Kidney (tissue), 13 donors: ENCODE measurements at regions not wholly inside any gene's neighbourhood (a gene's known extent, or its start where the extent isn't known, plus 50 kb on each side); places are given as distances from the start of the nearest gene placed in this dataset.

ENCODE experiments used
- DNase-seq, 5 donors: peaks; one replicate each; pipeline ENCODE4 v3.0.0-alpha.2; 2013 to 2020
- FAIRE-seq: peaks from 2 replicates; lab custom pipeline; 2012; peaks lifted over from hg19 to GRCh38; lab: Jason Lieb, UNC
- H3K27ac ChIP-seq, 2 donors: one replicate each; pipeline ENCODE4 v1.7.0; 2013; ENCODE audit warnings: low read depth in 2 of 2, low read length in 2 of 2, inconsistent platforms in 1 of 2
- H3K27me3 ChIP-seq: one replicate; pipeline ENCODE4 v1.7.1; 2013; ENCODE audit warnings: low read length, inconsistent platforms; ENCODE audit not compliant: control insufficient read depth, insufficient read depth
- H3K36me3 ChIP-seq, 3 donors: one replicate each; pipeline versions ENCODE4 v1.7.0 to v1.7.1; 2013; ENCODE audit warnings: low read length in 3 of 3, control low read depth in 1 of 3, inconsistent platforms in 1 of 3; ENCODE audit not compliant: insufficient read depth in 3 of 3, control insufficient read depth in 2 of 3
- H3K4me1 ChIP-seq, 3 donors: one replicate each; pipeline versions ENCODE4 v1.7.0 to v1.7.1; 2013; ENCODE audit warnings: low read length in 3 of 3, inconsistent platforms in 1 of 3, low read depth in 1 of 3; ENCODE audit not compliant: control insufficient read depth in 2 of 3, insufficient read depth in 2 of 3
- H3K4me3 ChIP-seq, 3 donors: one replicate each; pipeline versions ENCODE4 v1.7.0 to v1.8.1; 2013; ENCODE audit warnings: low read length in 3 of 3, control low read depth in 1 of 3, inconsistent platforms in 1 of 3
- H3K9ac ChIP-seq, 3 donors: one replicate each; pipeline versions ENCODE4 v1.7.0 to v1.7.1; 2013; ENCODE audit warnings: low read length in 3 of 3, control low read depth in 1 of 3, inconsistent platforms in 1 of 3
- H3K9me3 ChIP-seq, 3 donors: one replicate each; pipeline versions ENCODE4 v1.7.0 to v1.7.1; 2013; ENCODE audit warnings: low read length in 3 of 3, control low read depth in 1 of 3, inconsistent platforms in 1 of 3; ENCODE audit not compliant: control insufficient read depth in 2 of 3, insufficient read depth in 1 of 3
- CTCF ChIP-seq: IDR thresholded peaks from 3 replicates; pipeline ENCODE4 v1.5.1; 2012; ENCODE audit warnings: mild to moderate bottlenecking, moderate library complexity, borderline replicate concordance; ENCODE audit not compliant: insufficient read depth; ENCODE audit errors: extremely low read depth
- intact Hi-C: fragments of 100-400 bp; cut with DNase I; formaldehyde crosslinking; loops from one replicate; pipeline ENCODE4 v1.11.1; 2022
- donor health status: control.
- donor health status: control.
- donor health status: control.
- donor health status: control.
- donor health status: control.
- donor health status: DM: yes; HTN: yes; CAD: no.
- donor health status: Normal renal cell carcinoma (clear cell type).

GRCh38 chr5:125325488-125326149 is 579.2 kb upstream of the ZNF608 start:
- Histone ChIP-seq H3K4me3 (no peak overlapping the region), H3K4me1 (no peaks in the 10 kb centered on the region), H3K36me3 (no peaks in the 10 kb centered on the region), H3K27ac (no peak overlapping the region), H3K9ac (no peak overlapping the region), H3K9me3 (no peaks in the 10 kb centered on the region), H3K27me3 (no peaks in the 10 kb centered on the region)
- no peak for FAIRE-seq
- TF ChIP-seq CTCF: no peak
- intact Hi-C loops: no loop called here
- no peak for DNase-seq

- peak in 2 of 5 donors; percentile 21 to 72 for DNase-seq
Measured at GRCh38 chr5:125326150-125326510, 579.7 kb upstream of the ZNF608 start.

GRCh38 chr5:125327676-125328075 is 581.2 kb upstream of the ZNF608 start:
- Histone ChIP-seq H3K4me1 (no peaks in the 10 kb centered on the region), H3K4me3 (no peak overlapping the region), H3K9me3 (no peaks in the 10 kb centered on the region), H3K36me3 (no peaks in the 10 kb centered on the region), H3K27me3 (no peaks in the 10 kb centered on the region), H3K27ac (no peak overlapping the region), H3K9ac (no peak overlapping the region)
- intact Hi-C loops: no loop called here
- peak in 2 of 5 donors; percentile 27 to 45 for DNase-seq
- TF ChIP-seq CTCF: no peak
- FAIRE-seq: no peak

More at GRCh38 chr5:125326150-125326510, 579.7 kb upstream of the ZNF608 start:
- no peaks in the 10 kb centered on the region for H3K36me3 ChIP-seq
- H3K27me3 ChIP-seq: no peaks in the 10 kb centered on the region
- no peaks in the 10 kb centered on the region for H3K4me1 ChIP-seq
- H3K4me3 ChIP-seq: no peak overlapping the region
- no peaks in the 10 kb centered on the region for H3K9me3 ChIP-seq
- no peak overlapping the region for H3K9ac ChIP-seq
- no peak for TF ChIP-seq CTCF
- H3K27ac ChIP-seq: no peak overlapping the region
- FAIRE-seq: no peak
- intact Hi-C loops: no loop called here

- TF ChIP-seq CTCF: no peak
- Histone ChIP-seq H3K9ac (no peak overlapping the region), H3K4me3 (no peak overlapping the region), H3K9me3 (no peaks in the 10 kb centered on the region), H3K27me3 (no peaks in the 10 kb centered on the region), H3K27ac (no peak overlapping the region), H3K36me3 (no peaks in the 10 kb centered on the region), H3K4me1 (no peaks in the 10 kb centered on the region)
- no peak for DNase-seq
- no peak for FAIRE-seq
- intact Hi-C loops: no loop called here
Measured at GRCh38 chr5:125331987-125332598, 585.7 kb upstream of the ZNF608 start.
